HG02943 (cell line): ENCODE measurements at regions not wholly inside any gene's neighbourhood (a gene's known extent, or its start where the extent isn't known, plus 50 kb on each side); places are given as distances from the start of the nearest gene placed in this dataset.
"Not testable (repeated sequence)": the region's sequence is repeated elsewhere in the genome, so short reads cannot be mapped to it uniquely, and the experiment has no call there.

Source experiments
- ATAC-seq: cut with Tn5 transposase; IDR thresholded peaks from one replicate; pipeline ENCODE4 v1.9.1; 2021; ENCODE audit warnings: mild to moderate bottlenecking, low read depth, moderate library complexity; ENCODE audit not compliant: unreplicated experiment

DNA sequence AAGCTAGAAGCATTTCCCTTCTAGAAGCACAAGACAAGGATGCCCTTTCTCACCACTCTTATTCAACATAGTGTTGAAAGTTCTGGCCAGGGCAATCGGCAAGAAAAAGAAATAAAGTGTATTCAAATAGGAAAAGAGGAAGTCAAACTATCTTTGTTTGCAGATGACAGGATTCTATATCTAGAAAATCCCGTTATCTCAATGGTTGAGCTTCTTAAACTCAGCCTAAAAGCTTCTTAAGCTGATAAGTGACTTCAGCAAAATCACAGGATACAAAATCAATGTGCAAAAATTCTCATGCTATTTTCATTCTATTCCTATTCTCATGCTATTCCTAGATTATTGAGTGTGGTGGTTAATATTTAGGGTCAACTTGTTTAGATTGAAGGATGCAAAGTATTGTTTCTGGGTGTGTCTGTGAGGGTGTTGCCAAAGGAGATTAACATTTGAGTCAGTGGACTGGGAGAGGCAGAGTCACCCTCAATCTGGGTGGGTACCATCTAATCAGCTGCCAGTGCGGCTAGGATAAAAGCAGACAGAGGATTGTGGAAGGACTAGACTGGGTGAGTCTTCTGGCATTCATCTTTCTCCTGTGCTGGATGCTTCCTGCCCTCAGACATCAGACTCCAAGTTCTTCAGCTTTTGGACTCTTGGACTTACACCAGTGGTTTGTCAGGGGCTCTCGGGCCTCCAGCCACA, 111.9 kb downstream of the LSMEM1 start:
- ATAC-seq, result not testable (repeated sequence)

- ATAC-seq, result no peak
These were observed 113.6 kb downstream of the LSMEM1 start for GRCh38 chr7:112594397-112594796.

- ATAC-seq, result no peak
These were observed 115.5 kb downstream of the LSMEM1 start for GRCh38 chr7:112596260-112596659.

GRCh38 chr7:112596981-112597380, 116.2 kb downstream of the LSMEM1 start:
- ATAC-seq, result no peak

GRCh38 chr7:112603673-112604072, 122.9 kb downstream of the LSMEM1 start:
- ATAC-seq, result no peak

- ATAC-seq, result no peak
These were observed 129.8 kb downstream of the LSMEM1 start for GRCh38 chr7:112610636-112611035.

GRCh38 chr7:112615701-112616100, 134.9 kb downstream of the LSMEM1 start:
- ATAC-seq, result no peak

- no peak for ATAC-seq
These were observed 135.5 kb downstream of the LSMEM1 start for GRCh38 chr7:112616295-112616694.

- ATAC-seq, result no peak
These were observed 138.6 kb downstream of the LSMEM1 start for GRCh38 chr7:112619343-112619742.

DNA sequence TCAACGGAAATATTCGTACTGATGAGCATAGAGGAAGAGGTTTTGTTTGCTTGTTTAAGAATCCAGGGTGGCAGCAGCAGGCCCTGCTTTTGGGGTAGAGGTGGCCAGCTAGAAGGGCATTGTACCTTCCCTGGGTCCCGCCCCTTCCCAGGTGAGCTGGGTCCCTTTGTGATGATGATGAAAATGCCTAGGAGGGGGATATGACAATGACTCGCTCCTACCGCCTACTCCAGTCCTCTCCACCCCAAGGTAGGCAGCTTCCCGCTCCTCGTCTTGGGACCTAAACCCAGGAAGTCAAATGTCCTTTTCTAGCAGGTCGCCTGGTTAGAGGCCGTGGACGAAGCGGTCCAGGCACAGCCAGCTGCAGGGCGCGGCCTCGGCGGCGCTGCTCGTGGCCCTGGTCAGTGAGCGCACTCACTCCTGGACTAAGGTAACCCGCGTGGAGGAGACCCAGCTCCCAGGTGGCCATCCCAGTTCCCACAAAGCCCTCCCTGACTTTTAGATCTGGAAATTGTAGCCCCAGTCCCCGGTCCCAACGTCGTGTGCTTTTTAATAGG, 141.4 kb downstream of the LSMEM1 start:
- ATAC-seq, result no peak

DNA sequence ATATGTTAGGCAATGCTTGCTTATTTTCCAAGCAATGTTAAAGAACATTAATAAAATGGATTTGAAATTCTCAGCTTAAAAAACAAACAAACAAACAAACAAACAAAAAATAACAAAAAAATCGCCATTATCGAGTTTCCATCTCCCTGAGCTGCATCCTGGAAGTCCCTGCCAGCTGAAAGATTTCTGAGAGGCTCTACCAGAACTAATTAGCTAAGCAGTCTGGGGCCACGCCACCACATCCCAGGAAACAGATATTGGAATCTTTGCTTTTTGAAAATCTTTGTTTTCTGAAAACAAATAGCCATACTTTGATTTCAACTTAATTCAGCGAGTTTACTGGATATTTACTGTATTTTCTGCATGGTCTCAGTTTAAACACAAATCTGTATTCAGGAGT, 143.6 kb downstream of the LSMEM1 start:
- no peak for ATAC-seq

DNA sequence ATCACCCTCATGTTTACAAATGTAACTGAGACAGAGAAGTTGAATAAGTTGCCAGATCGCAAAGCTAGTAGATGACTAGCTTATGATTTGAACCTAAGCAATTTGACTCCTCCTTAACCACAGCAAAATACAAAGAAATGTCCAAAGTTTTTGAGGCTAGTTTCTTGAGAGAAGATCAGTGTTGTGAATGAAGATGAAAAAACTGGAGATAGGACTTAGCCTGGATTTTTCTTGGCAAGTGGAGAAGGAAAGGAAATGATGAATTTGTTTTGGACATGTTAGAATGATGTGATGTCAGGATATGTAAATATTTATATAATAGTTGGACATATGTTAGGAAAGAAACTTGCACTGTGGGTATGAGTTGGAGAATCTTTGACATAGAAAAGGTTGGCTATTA, 149.8 kb downstream of the LSMEM1 start:
- no peak for ATAC-seq

GRCh38 chr7:112634107-112634506, 153.3 kb downstream of the LSMEM1 start:
- no peak for ATAC-seq

DNA sequence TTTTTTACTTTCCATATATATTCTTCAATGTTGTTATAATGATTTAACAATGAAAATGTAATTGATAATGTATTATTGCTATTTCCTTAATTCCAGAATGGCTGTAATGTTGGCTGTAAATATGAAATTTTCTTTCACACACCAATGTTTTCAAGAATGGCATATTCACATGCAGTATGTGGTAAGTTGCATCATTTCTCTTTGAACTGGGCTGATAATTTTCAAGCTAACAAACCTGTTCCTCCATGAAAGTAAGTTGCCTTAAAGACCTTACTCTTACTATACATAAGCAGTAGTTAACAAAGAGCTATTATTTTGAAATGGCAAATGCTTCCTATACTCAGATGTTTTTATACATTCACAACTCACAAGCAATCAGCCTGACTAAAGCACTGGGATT, 154.5 kb downstream of the TMEM168 start:
- no peak for ATAC-seq

DNA sequence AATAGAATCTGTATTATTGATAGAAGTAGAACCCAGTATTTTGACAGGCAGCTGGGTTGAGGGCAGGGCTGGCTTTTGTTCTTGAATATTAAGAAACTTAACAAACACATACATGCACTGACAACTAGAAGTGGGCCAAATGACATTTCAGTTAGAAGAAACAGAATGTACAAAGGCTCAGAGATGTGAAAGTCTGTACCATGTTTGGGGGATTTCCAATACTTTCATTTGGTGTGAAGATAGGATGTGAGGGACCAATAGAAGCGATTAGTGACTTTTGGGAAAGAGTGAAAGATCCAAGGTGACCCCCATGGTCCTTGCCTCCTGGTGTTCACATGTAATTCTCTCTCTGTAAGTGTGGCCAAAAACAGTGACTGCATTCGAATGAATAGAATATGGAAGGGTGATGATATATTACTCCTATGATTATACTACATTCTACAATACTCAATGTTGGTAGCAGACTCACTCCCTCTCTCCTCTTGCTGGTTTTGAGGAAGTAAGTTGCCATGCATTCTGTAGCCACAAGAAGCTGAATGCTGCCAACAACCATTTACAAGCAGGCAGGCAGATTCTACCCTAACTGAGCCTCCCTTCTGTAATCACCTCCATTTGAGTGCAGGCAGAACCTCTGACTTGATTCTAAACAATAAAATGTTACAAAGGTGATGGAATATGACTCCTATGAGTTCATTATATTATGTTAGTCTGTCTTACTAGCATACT, 151.4 kb downstream of the TMEM168 start:
- no peak for ATAC-seq

- ATAC-seq, result no peak
These were observed 149.5 kb downstream of the TMEM168 start for GRCh38 chr7:112640685-112641084.

DNA sequence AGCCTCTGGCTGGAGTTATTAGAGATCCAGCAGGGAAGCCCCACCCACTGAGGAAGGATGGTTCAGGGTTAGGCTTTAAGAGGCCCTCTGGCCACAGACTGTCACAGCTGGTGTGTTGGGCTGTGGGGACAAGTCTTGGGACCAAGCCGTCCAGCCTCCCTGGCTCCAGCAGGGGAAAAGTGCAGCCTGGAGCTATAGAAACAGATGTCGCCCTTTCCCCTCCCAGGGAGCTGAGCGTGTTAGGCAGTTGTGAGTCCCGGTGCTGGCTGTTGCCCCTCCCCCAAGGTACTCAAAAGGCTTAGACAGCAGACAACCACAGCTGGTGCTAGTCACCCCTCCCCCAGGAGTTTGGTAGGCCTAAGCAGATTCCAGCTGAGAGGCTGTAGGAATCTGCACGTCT, 143.4 kb downstream of the TMEM168 start:
- no peak for ATAC-seq

- no peak for ATAC-seq
These were observed 141.4 kb downstream of the TMEM168 start for GRCh38 chr7:112648781-112649180.

DNA sequence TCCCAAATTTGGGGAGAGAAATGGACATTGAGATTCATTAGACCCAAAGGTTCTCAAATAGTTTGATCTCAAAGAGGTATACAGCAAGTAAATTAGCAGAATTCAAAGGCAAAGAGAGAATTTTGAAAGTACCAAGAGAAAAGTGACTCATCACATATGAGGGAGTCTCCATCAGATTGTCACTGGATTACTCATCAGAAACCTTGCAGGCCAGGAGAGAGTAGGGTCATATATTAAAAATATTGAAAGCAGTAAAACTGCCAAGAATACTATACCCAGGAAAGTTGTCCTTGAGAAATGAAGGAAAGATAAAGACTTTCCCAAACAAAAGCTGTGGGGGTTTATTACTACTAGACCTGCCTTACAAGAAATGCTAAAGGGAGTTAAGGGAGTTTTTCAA, 140.6 kb downstream of the TMEM168 start:
- no peak for ATAC-seq

- ATAC-seq, result no peak
These were observed 135.6 kb downstream of the TMEM168 start for GRCh38 chr7:112654322-112655216.

DNA sequence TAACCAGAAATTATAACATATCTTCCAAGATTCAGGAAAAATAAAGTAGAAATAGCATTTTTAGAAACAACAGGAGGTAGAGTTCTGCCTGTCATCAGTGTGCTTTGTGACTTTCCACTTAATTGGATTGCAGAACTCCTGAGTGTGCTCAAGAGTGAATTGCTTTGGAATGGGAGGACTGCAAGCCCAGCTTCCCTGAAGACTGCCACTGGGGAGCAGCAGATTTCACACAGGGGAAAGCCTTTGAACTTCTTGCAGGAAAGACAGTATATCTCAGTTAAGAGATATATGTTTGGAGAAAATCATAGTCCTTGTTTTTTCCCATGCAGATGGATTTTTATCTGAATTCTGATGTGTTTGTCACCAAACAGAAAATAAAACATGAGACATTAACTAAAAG, 124.5 kb downstream of the TMEM168 start:
- no peak for ATAC-seq
